Gastrocnemius medialis (tissue), 4 donors: ENCODE measurements at regions not wholly inside any gene's neighbourhood (a gene's known extent, or its start where the extent isn't known, plus 50 kb on each side); places are given as distances from the start of the nearest gene placed in this dataset.

Source experiments
- ATAC-seq, 2 donors: fragments of 150-250 bp; one replicate each; pipeline ENCODE4 v1.9.1; 2016
- DNase-seq, 2 donors: peaks; one replicate each; pipeline ENCODE4 v3.0.0-alpha.2; 2019
- H3K27ac ChIP-seq, 4 donors: fragments of 200-600 bp; sonication (generic); 1 replicate in 1 of 4; 2 replicates in 3 of 4; pipeline ENCODE4 v1.5.1; 2016 to 2018; ENCODE audit warnings: mild to moderate bottlenecking in 2 of 4, moderate library complexity in 1 of 4
- H3K27me3 ChIP-seq, 3 donors: fragments of 200-600 bp; sonication (generic) in 2 of 3; 1 replicate in 1 of 3; 2 replicates in 2 of 3; pipeline versions ENCODE4 v1.5.1 to v1.6.0; 2016 to 2019; ENCODE audit warnings: mild to moderate bottlenecking in 1 of 3, moderate library complexity in 1 of 3
- H3K36me3 ChIP-seq, 2 donors: fragments of 200-600 bp; sonication (generic) in 1 of 2; one replicate each; pipeline ENCODE4 v1.5.1; 2017 to 2018
- H3K4me1 ChIP-seq, 2 donors: fragments of 200-600 bp; sonication (generic) in 1 of 2; one replicate each; pipeline ENCODE4 v1.5.1; 2016 to 2017; ENCODE audit warnings: mild to moderate bottlenecking in 2 of 2
- H3K4me3 ChIP-seq, 4 donors: fragments of 200-600 bp; sonication (generic) in 3 of 4; 1 replicate in 1 of 4; 2 replicates in 3 of 4; pipeline ENCODE4 v1.5.1; 2016 to 2019; ENCODE audit warnings: mild to moderate bottlenecking in 2 of 4
- H3K9me3 ChIP-seq, 3 donors: fragments of 200-600 bp; sonication (generic) in 2 of 3; 1 replicate in 1 of 3; 2 replicates in 2 of 3; pipeline ENCODE4 v1.5.1; 2016 to 2019
- POLR2A ChIP-seq, 2 donors: fragments of 450-650 bp; IDR thresholded peaks; one replicate each; pipeline ENCODE4 v1.6.1; 2017; ENCODE audit warnings: antibody characterized with exemption in 2 of 2, mild to moderate bottlenecking in 2 of 2, moderate library complexity in 2 of 2
- in situ Hi-C, 4 donors: fragments of 200-750 bp; cut with MboI; loops; one replicate each; pipeline versions ENCODE4 v1.15.0 to v1.8.0; 2017; ENCODE audit warnings: low sequenced_read_pairs in 4 of 4
- intact Hi-C: fragments of 100-400 bp; cut with DNase I; formaldehyde crosslinking; loops from one replicate; pipeline ENCODE4 v1.15.1; 2023; ENCODE audit warnings: low total_unique reads
- TF ChIP-seq, protein P1 (sequence below), 5 experiments: fragments of 450-650 bp in 3 of 5; fragments of 200-600 bp in 2 of 5; sonication (generic) in 2 of 5; IDR thresholded peaks in 4 of 5; conservative IDR thresholded peaks in 1 of 5; 1 replicate in 4 of 5; 2 replicates in 1 of 5; pipeline ENCODE4 v1.5.1; 2016 to 2019; ENCODE audit warnings: antibody characterized with exemption in 5 of 5, mild to moderate bottlenecking in 3 of 5, moderate library complexity in 3 of 5

DNA sequence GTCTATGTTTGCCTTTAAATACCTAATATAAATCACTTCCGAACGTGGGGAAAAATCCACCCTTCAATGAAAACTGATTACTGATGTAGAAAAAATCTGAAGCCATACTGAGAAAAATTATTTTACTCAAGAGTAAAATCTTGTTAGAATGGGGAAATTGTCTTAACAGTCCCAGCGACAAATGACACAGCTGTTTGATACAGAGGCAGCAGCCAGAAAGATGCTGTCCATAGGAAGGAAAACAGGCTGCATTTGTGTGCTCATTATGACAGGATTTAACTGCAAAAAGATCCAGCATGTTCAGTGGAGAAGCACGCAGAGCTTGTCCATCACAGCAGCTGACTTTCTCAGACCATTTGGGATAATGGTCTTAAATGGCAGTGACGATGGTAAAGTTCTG is 443.0 kb downstream of the TFAP2B start:
- no peak for TF ChIP-seq POLR2A (IDR thresholded peaks at IDR 0.05)
- TF ChIP-seq, protein P1, sequence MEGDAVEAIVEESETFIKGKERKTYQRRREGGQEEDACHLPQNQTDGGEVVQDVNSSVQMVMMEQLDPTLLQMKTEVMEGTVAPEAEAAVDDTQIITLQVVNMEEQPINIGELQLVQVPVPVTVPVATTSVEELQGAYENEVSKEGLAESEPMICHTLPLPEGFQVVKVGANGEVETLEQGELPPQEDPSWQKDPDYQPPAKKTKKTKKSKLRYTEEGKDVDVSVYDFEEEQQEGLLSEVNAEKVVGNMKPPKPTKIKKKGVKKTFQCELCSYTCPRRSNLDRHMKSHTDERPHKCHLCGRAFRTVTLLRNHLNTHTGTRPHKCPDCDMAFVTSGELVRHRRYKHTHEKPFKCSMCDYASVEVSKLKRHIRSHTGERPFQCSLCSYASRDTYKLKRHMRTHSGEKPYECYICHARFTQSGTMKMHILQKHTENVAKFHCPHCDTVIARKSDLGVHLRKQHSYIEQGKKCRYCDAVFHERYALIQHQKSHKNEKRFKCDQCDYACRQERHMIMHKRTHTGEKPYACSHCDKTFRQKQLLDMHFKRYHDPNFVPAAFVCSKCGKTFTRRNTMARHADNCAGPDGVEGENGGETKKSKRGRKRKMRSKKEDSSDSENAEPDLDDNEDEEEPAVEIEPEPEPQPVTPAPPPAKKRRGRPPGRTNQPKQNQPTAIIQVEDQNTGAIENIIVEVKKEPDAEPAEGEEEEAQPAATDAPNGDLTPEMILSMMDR (IDR thresholded peaks at IDR 0.05 in 4 of 5, conservative IDR thresholded peaks at IDR 0.05 in 1 of 5), result no peak
- H3K36me3 ChIP-seq, result no peaks in the 10 kb centered on the region
- ATAC-seq (no peak), DNase-seq (no peak)
- H3K4me3 ChIP-seq, result no peak overlapping the region
- H3K9me3 ChIP-seq, result no peaks in the 10 kb centered on the region
- no peaks in the 10 kb centered on the region for H3K4me1 ChIP-seq
- H3K27me3 ChIP-seq, result no peaks in the 10 kb centered on the region
- in situ Hi-C loops, result no loop called here
- H3K27ac ChIP-seq, result no peak overlapping the region
- intact Hi-C loops, result no loop called here

DNA sequence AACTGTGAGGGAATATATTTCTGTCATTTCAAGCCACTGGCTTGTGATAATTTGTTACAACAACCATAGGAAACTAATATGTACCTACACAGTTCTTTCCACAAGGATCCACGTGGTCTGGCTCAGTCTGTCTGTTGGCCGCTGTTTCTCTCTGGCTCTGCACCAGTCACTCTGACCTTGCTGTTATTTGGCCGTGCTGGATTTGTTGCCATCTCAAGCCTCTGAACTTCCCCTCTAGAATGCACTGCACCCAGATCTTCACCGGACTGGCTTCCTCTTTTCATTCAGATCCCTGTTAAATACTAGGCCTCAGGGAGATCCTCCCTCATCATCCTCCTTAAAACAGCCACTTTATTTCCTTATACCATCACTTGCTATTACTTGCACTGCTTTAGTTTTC is 446.8 kb downstream of the TFAP2B start:
- H3K4me3 ChIP-seq, result no peak overlapping the region
- H3K4me1 ChIP-seq, result no peaks in the 10 kb centered on the region
- TF ChIP-seq, protein P1 (IDR thresholded peaks at IDR 0.05 in 4 of 5, conservative IDR thresholded peaks at IDR 0.05 in 1 of 5), result no peak
- no peak for TF ChIP-seq POLR2A (IDR thresholded peaks at IDR 0.05)
- H3K36me3 ChIP-seq, result no peaks in the 10 kb centered on the region
- ATAC-seq (no peak), DNase-seq (peak; percentile 17 to 21)
- no peaks in the 10 kb centered on the region for H3K27me3 ChIP-seq
- no peak overlapping the region for H3K27ac ChIP-seq
- no peaks in the 10 kb centered on the region for H3K9me3 ChIP-seq
- intact Hi-C loops, result no loop called here
- in situ Hi-C loops, result no loop called here

DNA sequence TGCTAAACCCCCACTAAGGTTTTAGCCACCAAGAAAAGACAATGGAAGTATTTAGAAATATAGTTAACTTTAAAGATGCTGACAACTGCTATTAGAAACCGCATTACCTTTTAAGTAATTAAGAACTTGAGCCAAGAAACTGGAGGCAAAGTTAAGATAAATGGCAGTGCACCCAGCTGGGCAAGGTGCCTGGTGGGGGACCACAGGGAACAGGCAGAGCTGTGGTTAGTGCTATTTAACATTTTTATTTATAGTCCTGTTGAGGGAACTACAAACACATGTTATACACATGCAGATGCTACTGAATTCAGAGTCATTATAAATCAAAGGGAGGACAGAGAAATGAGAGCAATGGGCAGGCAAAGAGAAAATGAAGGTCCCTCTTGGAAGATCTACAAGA is 447.9 kb downstream of the TFAP2B start:
- no peak for ATAC-seq
- H3K27me3 ChIP-seq, result no peaks in the 10 kb centered on the region
- H3K9me3 ChIP-seq, result no peaks in the 10 kb centered on the region
- intact Hi-C loops (no loop called here), in situ Hi-C loops (no loop called here)
- TF ChIP-seq, protein P1 (IDR thresholded peaks at IDR 0.05 in 4 of 5, conservative IDR thresholded peaks at IDR 0.05 in 1 of 5), result no peak
- no peak for TF ChIP-seq POLR2A (IDR thresholded peaks at IDR 0.05)
- H3K27ac ChIP-seq, result no peak overlapping the region
- no peaks in the 10 kb centered on the region for H3K4me1 ChIP-seq
- no peaks in the 10 kb centered on the region for H3K36me3 ChIP-seq
- no peak overlapping the region for H3K4me3 ChIP-seq
- DNase-seq, result no peak

DNA sequence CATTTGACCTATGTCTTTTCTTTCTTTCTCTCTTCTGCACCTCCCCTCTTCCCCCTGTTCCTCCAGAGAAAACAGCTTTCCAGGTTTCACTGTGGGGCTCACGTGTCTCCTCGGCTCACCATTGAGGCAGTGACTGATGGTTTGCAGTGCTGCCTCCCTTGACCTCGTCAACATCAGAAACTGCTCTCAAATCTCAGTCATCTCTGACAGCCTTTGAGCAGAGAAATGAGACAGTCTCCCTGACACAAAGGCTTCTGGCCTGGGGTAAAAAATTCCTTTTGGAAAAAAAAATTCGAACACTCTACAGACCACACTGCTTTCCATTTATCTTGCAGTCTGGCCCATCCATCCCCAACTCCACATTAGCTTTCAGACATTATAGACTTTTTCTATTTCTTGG is 450.0 kb downstream of the TFAP2B start:
- TF ChIP-seq, protein P1 (IDR thresholded peaks at IDR 0.05 in 4 of 5, conservative IDR thresholded peaks at IDR 0.05 in 1 of 5), result no peak
- TF ChIP-seq POLR2A (IDR thresholded peaks at IDR 0.05), result no peak
- Histone ChIP-seq H3K36me3 (no peaks in the 10 kb centered on the region), H3K4me1 (no peaks in the 10 kb centered on the region), H3K4me3 (no peak overlapping the region), H3K9me3 (no peaks in the 10 kb centered on the region), H3K27ac (no peak overlapping the region), H3K27me3 (no peaks in the 10 kb centered on the region)
- in situ Hi-C loops, result no loop called here
- ATAC-seq, result no peak
- no peak for DNase-seq
- intact Hi-C loops, result no loop called here

DNA sequence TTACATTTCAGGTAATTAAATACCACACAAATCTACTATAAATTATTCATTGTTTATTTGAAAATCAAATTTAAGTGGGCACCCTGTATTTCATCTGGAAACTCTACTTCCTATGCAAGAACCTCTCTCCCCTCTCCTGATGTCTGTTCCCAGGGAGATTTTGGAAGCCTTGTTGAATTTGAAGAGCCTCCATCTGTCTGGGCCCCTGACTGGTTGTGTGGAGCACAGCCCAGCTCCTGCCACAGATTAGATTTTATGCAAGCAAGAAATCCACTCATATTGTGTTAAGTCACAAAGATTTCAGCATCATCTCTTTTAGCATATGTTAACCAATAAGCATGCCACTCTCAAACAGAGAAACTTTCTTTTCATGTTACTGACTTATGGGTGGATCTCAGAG is 451.2 kb downstream of the TFAP2B start:
- TF ChIP-seq POLR2A (IDR thresholded peaks at IDR 0.05), result no peak
- TF ChIP-seq, protein P1 (IDR thresholded peaks at IDR 0.05 in 4 of 5, conservative IDR thresholded peaks at IDR 0.05 in 1 of 5), result no peak
- Histone ChIP-seq H3K36me3 (no peaks in the 10 kb centered on the region), H3K4me3 (no peak overlapping the region), H3K27me3 (no peaks in the 10 kb centered on the region), H3K4me1 (no peaks in the 10 kb centered on the region), H3K9me3 (no peaks in the 10 kb centered on the region), H3K27ac (no peak overlapping the region)
- DNase-seq (no peak), ATAC-seq (no peak)
- intact Hi-C loops, result no loop called here
- in situ Hi-C loops, result no loop called here
